GM13977 (cell line): ENCODE measurements at regions not wholly inside any gene's neighbourhood (a gene's known extent, or its start where the extent isn't known, plus 50 kb on each side); places are given as distances from the start of the nearest gene placed in this dataset.

Experiments
- DNase-seq: peaks from one replicate; pipeline ENCODE4 v3.0.0; 2012; ENCODE audit warnings: low spot score
- CTCF ChIP-seq: IDR thresholded peaks from 2 replicates; pipeline ENCODE4 v1.5.1; 2012; ENCODE audit warnings: mild to moderate bottlenecking, control low read depth; ENCODE audit not compliant: insufficient read depth; ENCODE audit errors: extremely low read depth, missing control alignments
- in situ Hi-C: fragments of 300-500 bp; cut with MboI; formaldehyde crosslinking; loops from one replicate; pipeline ENCODE4 v1.12.0; 2022; ENCODE audit warnings: low sequenced_read_pairs, low pct_unique_long_range_greater_than_20kb, mixed read lengths, inconsistent platforms; ENCODE audit not compliant: unreplicated experiment

DNA sequence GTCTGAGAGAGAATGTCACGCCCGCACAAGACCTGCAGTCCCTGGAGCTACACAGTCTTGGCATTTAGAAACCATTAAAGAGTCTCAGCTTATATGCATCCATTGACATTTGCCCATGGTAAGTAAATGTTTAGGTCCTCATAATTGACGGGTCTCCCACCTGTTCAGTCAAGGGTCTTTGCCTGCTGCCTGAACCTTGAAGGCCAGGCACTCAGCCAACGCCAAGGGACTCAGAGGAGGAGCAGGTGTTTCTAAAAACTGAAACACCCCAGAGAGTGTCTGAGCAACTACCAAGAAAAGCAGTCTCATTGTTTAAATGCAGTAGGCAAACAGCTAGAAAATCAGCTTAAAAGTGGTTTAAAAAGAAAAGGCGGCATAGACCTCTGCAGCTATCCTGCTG lies 264.7 kb upstream of the AKR1E2 start:
- no peak for TF ChIP-seq CTCF

GRCh38 chr10:4557469-4557868 lies 268.5 kb upstream of the AKR1E2 start:
- in situ Hi-C loops = no loop called here
- no peak for TF ChIP-seq CTCF

More for the DNA sequence above, 264.7 kb upstream of the AKR1E2 start:
- in situ Hi-C loops = no loop called here
- no peak for DNase-seq

GRCh38 chr10:4556527-4556926 lies 269.5 kb upstream of the AKR1E2 start:
- no peak for TF ChIP-seq CTCF
- in situ Hi-C loops = no loop called here
- no peak for DNase-seq

More at GRCh38 chr10:4557469-4557868, 268.5 kb upstream of the AKR1E2 start:
- DNase-seq = no peak

DNA sequence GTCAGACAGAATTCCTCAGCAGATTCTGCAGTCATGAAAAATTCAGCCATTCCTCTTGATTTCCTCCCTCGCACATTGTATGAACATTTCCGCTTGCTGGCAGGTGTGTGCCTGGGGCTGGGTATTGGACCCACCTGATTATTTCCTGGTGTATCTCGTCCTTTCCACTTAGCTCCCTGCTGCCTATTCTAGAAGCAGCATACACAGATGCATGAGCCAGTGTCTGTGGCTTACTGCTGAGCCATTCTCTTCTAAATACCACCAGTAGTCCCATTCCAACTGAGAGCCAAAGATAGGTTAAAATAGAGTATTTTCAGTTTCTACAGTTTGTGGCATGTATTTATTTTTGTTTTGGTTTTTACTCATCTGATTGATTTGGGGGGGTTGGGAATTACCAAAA lies 270.1 kb upstream of the AKR1E2 start:
- in situ Hi-C loops = no loop called here
- no peak for DNase-seq

DNA sequence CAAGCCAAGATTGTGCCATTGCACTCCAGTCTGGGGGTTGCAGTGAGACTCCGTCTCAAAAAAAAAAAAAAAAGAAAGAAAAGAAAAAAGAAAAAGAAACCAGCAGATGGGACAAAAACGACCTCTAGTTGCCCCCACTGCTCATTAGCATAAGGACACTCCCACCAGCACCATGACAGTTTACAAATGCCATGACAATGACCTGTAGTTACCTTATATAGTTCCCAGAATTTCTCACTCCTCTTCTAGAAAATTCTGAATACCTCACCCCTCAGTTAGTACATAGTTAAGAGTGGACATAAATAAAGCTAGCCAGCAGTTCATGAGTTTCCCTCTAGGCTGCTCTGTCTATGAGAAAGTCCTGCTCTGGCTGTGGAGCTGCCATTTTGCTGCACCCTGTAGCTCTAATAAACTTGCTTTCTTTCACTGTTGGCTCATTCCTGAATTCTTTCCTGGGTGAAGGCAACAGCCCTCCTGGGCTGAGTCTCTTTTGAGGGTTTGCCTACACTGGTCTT lies 276.8 kb upstream of the AKR1E2 start:
- DNase-seq = no peak
- in situ Hi-C loops = no loop called here
- no peak for TF ChIP-seq CTCF

More for the DNA sequence above, 270.1 kb upstream of the AKR1E2 start:
- no peak for TF ChIP-seq CTCF

GRCh38 chr10:4546931-4547330 lies 279.1 kb upstream of the AKR1E2 start:
- DNase-seq = no peak
- no peak for TF ChIP-seq CTCF
- in situ Hi-C loops = no loop called here

- in situ Hi-C loops = no loop called here
- TF ChIP-seq CTCF = no peak
- DNase-seq = no peak
These were observed 279.5 kb upstream of the AKR1E2 start for GRCh38 chr10:4546500-4546899.
